GM12873 (cell line): ENCODE measurements at regions not wholly inside any gene's neighbourhood (a gene's known extent, or its start where the extent isn't known, plus 50 kb on each side); places are given as distances from the start of the nearest gene placed in this dataset.

ENCODE experiments used
- CTCF ChIP-seq: IDR thresholded peaks from 2 replicates; pipeline ENCODE4 v1.5.1; 2012; ENCODE audit warnings: low read depth, mild to moderate bottlenecking, moderate library complexity, low read length, control low read depth; ENCODE audit not compliant: insufficient read depth; ENCODE audit errors: missing control alignments

- TF ChIP-seq CTCF = no peak
Observed at GRCh38 chr9:26770821-26771220, 121.8 kb downstream of the CAAP1 start.

- TF ChIP-seq CTCF = no peak
Observed at GRCh38 chr9:26768145-26768544, 124.5 kb downstream of the CAAP1 start.

- TF ChIP-seq CTCF = no peak
Observed at GRCh38 chr9:26760675-26761074, 131.9 kb downstream of the CAAP1 start.

GRCh38 chr9:26758655-26759054, 133.9 kb downstream of the CAAP1 start:
- no peak for TF ChIP-seq CTCF

- no peak for TF ChIP-seq CTCF
Observed at GRCh38 chr9:26756881-26757280, 135.7 kb downstream of the CAAP1 start.

GRCh38 chr9:26755476-26755875, 137.1 kb downstream of the CAAP1 start:
- no peak for TF ChIP-seq CTCF

GRCh38 chr9:26754509-26755164, 138.0 kb downstream of the CAAP1 start:
- TF ChIP-seq CTCF = no peak

GRCh38 chr9:26753971-26754370, 138.6 kb downstream of the CAAP1 start:
- TF ChIP-seq CTCF = no peak
